Type B pancreatic cell (in vitro differentiated cells): ENCODE measurements at regions not wholly inside any gene's neighbourhood (a gene's known extent, or its start where the extent isn't known, plus 50 kb on each side); places are given as distances from the start of the nearest gene placed in this dataset.
"Not testable (repeated sequence)": the region's sequence is repeated elsewhere in the genome, so short reads cannot be mapped to it uniquely, and the experiment has no call there.

Experiments used
- DNase-seq: peaks from one replicate; pipeline ENCODE4 v3.0.0; 2021; ENCODE audit warnings: mixed read lengths; ENCODE audit not compliant: unreplicated experiment; ENCODE audit errors: extremely low spot score
- H3K27ac Mint-ChIP-seq: 2 replicates; pipeline ENCODE4 v1.8.0; 2021; ENCODE audit warnings: mild to moderate bottlenecking, mixed read lengths
- H3K27me3 Mint-ChIP-seq: 2 replicates; pipeline ENCODE4 v1.8.0; 2021; ENCODE audit warnings: mixed read lengths
- H3K36me3 Mint-ChIP-seq: 2 replicates; pipeline ENCODE4 v1.8.0; 2021; ENCODE audit warnings: mixed read lengths
- H3K4me1 Mint-ChIP-seq: one replicate; pipeline ENCODE4 v1.8.0; 2021; ENCODE audit warnings: mixed read lengths; ENCODE audit not compliant: unreplicated experiment
- H3K4me3 Mint-ChIP-seq: 2 replicates; pipeline ENCODE4 v1.8.0; 2021; ENCODE audit warnings: mild to moderate bottlenecking, mixed read lengths
- H3K9me3 Mint-ChIP-seq: 2 replicates; pipeline ENCODE4 v1.8.0; 2021; ENCODE audit warnings: mixed read lengths
- TF ChIP-seq, protein P1 (sequence below): fragments of 200-600 bp; sonication (generic); conservative IDR thresholded peaks from 2 replicates; pipeline ENCODE4 v1.5.0; 2021; ENCODE audit warnings: antibody characterized with exemption, mild to moderate bottlenecking

DNA sequence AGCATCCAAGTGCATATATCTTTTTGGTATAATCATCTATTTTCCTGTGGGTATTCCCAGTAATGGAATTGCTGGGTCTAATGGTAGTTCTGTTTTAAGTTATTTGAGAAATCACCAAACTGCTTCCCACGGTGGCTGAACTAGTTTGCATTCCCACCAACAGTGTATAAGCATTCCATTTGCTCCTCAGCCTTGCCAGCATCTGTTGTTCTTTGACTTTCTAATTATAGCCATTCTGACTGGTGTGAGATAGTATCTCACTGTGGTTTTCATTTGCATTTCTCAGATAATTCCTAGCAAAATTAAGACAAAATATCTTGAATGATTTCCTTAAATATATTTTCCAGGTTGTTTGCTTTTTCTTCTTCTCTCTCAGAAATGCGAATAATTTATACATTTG, 341.1 kb downstream of the GBA3 start:
- H3K4me3 Mint-ChIP-seq, result no peak overlapping the region
- no peak for DNase-seq
- H3K4me1 Mint-ChIP-seq, result no peaks in the 10 kb centered on the region
- no peaks in the 10 kb centered on the region for H3K27me3 Mint-ChIP-seq
- TF ChIP-seq, protein P1, sequence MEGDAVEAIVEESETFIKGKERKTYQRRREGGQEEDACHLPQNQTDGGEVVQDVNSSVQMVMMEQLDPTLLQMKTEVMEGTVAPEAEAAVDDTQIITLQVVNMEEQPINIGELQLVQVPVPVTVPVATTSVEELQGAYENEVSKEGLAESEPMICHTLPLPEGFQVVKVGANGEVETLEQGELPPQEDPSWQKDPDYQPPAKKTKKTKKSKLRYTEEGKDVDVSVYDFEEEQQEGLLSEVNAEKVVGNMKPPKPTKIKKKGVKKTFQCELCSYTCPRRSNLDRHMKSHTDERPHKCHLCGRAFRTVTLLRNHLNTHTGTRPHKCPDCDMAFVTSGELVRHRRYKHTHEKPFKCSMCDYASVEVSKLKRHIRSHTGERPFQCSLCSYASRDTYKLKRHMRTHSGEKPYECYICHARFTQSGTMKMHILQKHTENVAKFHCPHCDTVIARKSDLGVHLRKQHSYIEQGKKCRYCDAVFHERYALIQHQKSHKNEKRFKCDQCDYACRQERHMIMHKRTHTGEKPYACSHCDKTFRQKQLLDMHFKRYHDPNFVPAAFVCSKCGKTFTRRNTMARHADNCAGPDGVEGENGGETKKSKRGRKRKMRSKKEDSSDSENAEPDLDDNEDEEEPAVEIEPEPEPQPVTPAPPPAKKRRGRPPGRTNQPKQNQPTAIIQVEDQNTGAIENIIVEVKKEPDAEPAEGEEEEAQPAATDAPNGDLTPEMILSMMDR, result no peak
- H3K27ac Mint-ChIP-seq, result no peak overlapping the region
- H3K36me3 Mint-ChIP-seq, result no peaks in the 10 kb centered on the region
- no peaks in the 10 kb centered on the region for H3K9me3 Mint-ChIP-seq

DNA sequence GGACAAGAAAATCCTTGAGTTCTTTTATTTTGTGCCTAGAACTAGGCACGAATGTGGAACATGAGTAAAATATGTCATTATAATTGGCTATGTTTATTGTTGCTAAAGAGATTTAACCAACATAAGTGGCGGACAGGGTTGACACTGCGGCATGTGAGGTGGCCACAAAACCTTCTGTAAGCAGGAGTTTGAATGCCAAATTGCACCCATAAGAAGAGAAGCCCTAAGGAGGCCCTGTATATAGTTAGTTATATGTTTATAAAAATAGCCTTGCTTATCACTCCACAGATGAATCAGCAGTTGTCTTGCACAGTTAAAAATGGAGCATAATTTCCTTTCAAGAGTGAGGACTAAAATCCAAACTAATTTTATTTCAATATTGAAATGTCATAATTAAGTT, 336.1 kb downstream of the GBA3 start:
- Mint-ChIP-seq H3K36me3 (no peaks in the 10 kb centered on the region), H3K4me3 (no peak overlapping the region), H3K27me3 (no peaks in the 10 kb centered on the region), H3K4me1 (no peaks in the 10 kb centered on the region), H3K9me3 (no peaks in the 10 kb centered on the region), H3K27ac (no peak overlapping the region)
- DNase-seq, result no peak
- TF ChIP-seq, protein P1, result no peak

- H3K9me3 Mint-ChIP-seq, result no peaks in the 10 kb centered on the region
- TF ChIP-seq, protein P1, result no peak
- no peak overlapping the region for H3K4me3 Mint-ChIP-seq
- DNase-seq, result no peak
- peaks cover 5% of the 10 kb centered on the region for H3K4me1 Mint-ChIP-seq
- H3K27me3 Mint-ChIP-seq, result no peaks in the 10 kb centered on the region
- H3K36me3 Mint-ChIP-seq, result no peaks in the 10 kb centered on the region
- H3K27ac Mint-ChIP-seq, result no peak overlapping the region
Observed at GRCh38 chr4:23023666-23024065, 330.9 kb downstream of the GBA3 start.

- Mint-ChIP-seq H3K27me3 (no peaks in the 10 kb centered on the region), H3K27ac (peak overlapping the region; percentile 92), H3K9me3 (no peaks in the 10 kb centered on the region), H3K36me3 (no peaks in the 10 kb centered on the region), H3K4me3 (no peak overlapping the region), H3K4me1 (peaks cover 5% of the 10 kb centered on the region)
- no peak for DNase-seq
- TF ChIP-seq, protein P1, result no peak
Observed at GRCh38 chr4:23023121-23023520, 330.4 kb downstream of the GBA3 start.

DNA sequence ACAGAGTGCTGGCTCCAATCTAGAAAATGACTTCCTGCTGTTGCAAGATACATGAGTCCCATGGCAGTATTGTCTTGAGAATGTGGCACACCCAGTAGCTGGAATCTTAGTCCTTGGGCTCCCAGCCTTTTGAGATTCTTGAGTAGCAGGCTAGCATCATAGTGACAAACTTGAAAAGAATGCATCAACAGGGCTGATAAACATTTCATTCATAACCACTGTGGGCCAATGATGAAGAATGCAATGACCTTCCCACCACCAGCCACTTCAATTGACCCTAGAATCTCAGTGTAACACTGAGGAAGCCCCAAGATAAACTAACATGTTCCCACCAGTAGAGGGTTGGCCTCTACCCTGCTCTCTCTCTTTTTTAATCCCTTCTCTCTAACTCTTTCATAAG, 329.3 kb downstream of the GBA3 start:
- Mint-ChIP-seq H3K27ac (peak overlapping the region; percentile 92), H3K4me3 (no peak overlapping the region), H3K27me3 (no peaks in the 10 kb centered on the region), H3K36me3 (no peaks in the 10 kb centered on the region), H3K9me3 (no peaks in the 10 kb centered on the region), H3K4me1 (peaks cover 5% of the 10 kb centered on the region)
- DNase-seq, result no peak
- TF ChIP-seq, protein P1, result no peak

DNA sequence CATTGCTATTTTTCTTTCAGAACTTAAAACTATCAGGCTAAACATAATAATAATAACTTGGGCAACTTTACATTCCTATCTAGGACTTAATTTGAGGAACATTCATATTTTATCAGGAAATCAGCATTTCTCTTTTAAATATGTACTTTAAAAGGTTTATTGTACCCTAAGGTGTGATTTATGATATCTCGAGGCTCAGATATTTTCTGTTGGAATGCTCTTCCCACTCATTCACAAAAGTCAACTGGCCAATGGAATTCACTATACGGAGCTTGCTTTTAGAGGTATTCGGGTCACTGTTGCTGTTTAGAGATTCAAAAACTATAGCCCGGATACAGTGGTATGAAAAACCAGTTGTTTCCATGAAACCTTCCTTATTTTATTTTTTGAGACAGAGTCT, 328.3 kb downstream of the GBA3 start:
- TF ChIP-seq, protein P1, result no peak
- no peaks in the 10 kb centered on the region for H3K9me3 Mint-ChIP-seq
- no peaks in the 10 kb centered on the region for H3K36me3 Mint-ChIP-seq
- H3K4me3 Mint-ChIP-seq, result no peak overlapping the region
- H3K27me3 Mint-ChIP-seq, result no peaks in the 10 kb centered on the region
- DNase-seq, result no peak
- H3K4me1 Mint-ChIP-seq, result peaks cover 5% of the 10 kb centered on the region
- peak overlapping the region; percentile 92 for H3K27ac Mint-ChIP-seq

GRCh38 chr4:23020399-23020798, 327.7 kb downstream of the GBA3 start:
- H3K4me3 Mint-ChIP-seq, H3K9me3 Mint-ChIP-seq, H3K27me3 Mint-ChIP-seq, DNase-seq, H3K27ac Mint-ChIP-seq, H3K4me1 Mint-ChIP-seq, H3K36me3 Mint-ChIP-seq: not testable (repeated sequence)
